ENCODE measurements at regions not wholly inside any gene's neighbourhood (a gene's known extent, or its start where the extent isn't known, plus 50 kb on each side); places are given as distances from the start of the nearest gene placed in this dataset.

DNA sequence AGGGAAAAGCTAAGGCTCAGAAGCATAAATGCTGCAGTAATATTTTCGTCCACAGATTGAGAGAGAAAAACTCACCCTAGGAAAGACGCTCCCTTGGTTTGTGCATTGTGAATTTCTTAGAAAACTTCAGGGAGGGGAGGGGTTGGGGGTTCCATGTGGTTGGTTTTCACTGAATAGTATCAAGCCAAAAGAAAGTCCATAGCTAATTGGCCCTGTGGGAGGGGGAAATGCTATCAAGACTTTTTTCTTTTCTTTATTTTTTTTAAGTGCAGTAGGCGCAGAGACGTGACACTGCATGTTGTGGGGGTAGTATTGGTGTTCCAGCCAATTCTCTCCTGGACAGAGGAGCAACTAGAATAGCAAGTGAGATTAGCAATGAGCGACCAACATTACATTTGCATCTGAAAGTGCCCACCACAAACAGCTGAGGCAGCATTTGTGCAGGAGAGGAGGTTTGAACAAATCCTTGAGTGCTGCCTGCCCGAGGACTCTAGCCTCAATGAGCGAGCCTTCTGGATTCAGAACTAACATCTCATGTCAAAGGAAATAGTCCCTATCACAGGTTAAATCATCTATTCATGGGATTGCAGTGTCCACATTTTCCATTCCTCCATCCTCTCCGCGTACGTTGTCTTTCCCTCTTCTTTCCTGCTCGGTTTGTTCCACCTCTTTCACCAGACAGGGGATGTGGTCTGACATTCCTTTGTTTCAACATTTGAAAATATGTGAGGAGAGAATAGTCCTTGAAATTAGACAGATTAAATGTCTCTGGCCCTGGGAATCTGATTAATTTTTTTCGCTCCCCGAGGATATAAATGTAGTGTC lies 118.0 kb upstream of the MARK1 start:
- DNase-seq, result no peak

DNA sequence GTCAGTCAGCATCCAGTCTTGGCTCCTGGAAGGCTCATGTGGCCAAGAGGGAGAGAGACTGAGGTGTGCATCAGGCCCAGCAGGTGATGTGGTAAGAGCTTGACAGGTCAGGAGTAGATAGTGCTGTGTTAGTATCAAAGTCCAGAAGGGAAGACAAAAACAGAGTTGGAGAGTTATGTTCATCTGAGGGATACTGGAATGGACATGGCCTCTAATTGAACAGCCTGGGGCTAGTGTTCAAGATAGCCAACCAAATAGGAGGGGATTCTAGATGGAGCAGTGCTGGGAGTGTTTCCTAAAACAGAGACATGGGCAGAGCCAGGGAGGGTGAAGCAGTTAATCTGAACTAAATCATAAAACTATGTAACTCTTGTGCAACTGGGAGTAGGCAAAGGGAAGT lies 120.7 kb upstream of the MARK1 start:
- no peak for DNase-seq

DNA sequence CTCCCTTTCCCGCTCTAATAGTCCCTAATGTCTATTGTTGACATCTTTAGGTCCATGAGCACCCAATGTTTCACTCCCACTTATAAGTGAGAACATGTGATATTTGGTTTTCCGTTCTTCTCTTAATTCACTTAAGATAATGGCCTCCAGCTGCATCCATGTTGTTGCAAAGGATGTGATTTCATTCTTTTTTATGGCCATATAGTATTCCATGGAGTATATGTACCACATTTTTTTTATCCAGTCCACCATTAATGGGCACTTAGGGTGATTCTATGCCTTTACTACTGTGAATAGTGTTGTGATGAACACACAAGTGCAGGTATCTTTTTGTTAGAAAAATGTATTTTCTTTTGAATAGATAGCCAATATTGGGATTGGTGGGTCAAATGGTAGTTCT lies 126.0 kb upstream of the RAB3GAP2 start:
- no peak for DNase-seq

DNA sequence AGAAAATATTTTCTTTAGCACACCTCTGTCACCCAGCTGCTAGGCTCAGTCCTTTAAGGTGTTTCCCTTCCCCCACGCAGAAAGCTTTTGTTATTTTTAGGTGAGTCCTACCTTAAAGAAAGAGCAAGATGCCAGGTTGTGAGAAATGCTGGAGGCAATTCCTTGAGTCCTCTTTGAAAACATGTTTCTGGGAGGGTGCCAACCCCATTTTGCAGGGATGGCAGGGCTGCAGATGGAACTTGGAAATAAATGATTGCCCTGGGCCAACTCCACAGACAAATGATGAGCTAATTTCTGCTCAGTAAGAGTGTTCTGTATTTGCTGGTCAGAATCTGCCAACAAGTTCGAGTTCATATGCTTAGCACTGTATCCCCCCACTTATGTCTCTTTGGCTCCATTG lies 119.2 kb upstream of the RAB3GAP2 start:
- DNase-seq, result no peak

- no peak for DNase-seq
Observed at GRCh38 chr1:220389634-220390033, 117.4 kb upstream of the RAB3GAP2 start.

DNA sequence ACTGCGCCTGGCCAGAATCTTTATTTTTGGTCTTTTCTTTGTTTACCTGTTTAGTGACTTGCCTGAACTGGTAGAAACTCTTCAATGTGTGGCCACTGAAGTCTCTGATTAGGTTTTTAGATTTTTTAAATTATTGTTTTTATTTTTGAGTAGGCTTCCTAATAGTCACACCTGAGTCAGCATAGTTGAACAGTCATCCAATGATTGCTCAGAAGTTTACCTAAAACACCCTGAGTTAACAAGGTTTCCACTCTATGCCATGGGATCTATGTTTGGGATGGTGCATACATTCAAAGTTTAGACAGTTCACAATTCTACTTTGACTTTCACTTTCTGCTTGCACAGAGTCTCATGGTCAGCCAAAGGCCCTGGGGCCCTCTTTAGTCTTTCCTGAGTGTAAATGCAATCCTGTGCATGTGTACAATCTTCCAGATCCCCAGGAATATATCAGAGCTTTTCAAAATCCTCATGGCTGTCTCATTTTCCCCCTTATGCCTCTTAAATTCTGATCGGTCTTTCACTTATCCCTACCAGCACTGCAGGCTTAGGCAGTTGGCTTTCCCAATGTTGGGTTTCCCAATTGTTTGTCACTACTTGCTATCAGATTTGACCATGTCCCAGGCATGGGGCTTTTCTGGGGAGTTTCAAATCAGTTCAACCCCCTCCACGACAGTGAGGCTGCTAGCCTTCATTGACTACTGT lies 114.4 kb upstream of the RAB3GAP2 start:
- no peak for DNase-seq

DNA sequence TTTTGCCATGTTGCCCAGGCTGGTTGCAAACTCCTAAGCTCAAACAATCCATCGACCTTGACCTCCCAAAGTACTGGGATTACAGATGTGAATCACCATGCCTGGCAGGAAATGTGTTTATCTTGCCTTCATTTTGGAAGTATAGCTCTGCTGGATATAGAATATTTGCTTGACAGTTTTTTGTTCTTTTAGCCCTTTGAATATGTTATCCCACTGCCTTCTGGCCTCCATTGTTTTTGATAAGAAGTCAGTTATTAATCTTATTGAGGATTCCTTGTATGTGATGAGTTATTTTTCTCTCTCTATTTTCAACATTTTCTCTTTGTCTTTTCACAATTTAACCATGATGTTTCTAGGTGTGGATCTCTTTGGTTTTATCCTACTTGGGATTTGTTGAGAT lies 112.9 kb upstream of the RAB3GAP2 start:
- no peak for DNase-seq

DNA sequence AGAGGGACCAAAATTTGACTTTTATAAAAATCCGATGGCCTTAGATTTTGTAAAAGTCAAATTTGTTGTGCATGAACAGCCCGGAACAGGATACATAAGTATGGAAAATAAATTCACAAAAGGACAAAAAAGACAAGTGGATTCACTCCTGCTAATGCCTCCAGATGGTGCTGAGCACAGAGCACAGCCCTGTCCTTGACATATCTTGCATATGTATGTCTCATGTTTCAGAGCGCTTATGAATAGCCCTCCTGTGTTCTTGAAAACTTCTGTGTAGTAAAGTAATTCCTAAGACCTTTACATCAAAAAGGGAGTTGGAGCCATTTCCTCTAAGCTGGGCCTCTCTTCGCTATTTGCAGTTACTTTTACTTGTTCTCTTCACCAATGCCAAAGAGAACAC lies 110.7 kb upstream of the RAB3GAP2 start:
- DNase-seq, result no peak

GRCh38 chr1:220380885-220381284 lies 108.6 kb upstream of the RAB3GAP2 start:
- DNase-seq, result no peak

DNA sequence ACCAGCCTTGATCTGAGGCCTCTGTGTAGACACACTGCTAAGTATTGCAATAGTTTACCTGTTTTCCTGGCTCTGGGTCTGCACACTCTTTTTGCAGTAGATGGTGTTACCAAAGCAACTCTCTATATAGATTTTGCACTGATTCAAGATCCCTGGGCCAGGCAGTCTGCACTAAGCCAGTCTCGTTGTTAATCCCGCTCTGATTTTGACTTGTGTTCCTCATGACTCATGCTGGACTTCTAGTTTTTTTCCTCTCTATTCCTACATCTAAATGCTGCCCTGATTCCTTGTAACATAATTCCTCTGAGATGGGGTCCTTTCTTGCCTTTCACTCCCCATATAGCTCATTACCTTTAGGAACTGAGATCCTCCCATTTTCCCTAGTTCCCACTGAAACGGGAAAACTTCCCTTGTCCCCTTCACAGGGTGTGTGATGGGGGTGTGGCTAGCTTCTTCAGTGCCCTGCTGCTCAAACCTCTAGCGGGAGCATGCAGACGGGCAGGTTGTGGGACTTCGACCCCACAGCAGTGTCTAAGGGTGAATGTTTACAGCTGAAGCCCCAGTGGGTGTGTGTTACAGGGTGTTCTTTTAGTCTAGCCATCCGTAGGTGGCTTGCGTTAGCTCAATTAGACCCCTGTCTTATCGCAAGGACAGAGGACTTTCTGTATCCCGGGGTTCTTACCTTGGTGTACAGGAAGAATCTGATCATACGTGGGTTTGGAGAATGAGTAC lies 106.5 kb upstream of the RAB3GAP2 start:
- no peak for DNase-seq

GRCh38 chr1:220375715-220376114 lies 103.5 kb upstream of the RAB3GAP2 start:
- DNase-seq, result no peak

DNA sequence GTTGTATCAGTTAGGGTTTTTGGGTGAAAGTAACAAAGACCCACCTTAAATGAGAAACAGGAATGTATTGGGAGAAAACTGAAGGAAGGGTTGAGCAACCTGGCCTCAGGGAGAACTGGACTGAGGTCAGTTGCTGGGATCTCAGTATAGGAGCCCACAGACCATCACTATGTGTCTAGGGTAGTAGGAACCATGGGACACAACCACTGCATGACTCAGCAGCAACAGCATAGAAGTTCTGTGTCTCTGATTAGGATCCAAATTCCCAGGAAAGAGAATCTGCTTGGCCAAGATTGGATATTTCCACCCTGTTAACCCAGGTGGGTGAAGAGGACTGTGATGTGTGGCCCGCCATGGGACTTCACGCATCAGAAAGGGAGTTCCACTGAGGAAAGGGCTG lies 102.2 kb upstream of the RAB3GAP2 start:
- DNase-seq, result no peak

DNA sequence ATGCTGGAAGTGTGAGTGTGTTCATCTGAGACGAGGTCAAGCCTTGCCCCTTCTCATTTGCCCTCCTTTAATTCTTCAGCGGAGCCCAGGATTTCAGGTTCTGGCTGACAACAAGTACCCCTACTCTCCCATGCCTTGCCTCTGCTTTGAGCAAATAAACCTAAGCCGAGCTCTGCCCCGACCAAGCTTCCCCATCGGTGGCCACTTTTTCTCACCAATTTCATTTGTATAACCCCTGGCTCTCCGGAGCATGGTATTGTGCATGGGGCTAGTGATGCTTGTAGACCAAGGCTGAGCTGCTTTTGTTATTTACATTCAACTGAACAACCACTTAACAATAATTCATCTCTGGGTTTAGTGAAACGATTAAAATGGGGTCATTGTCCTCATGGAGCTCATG lies 100.2 kb upstream of the RAB3GAP2 start:
- DNase-seq, result no peak

DNA sequence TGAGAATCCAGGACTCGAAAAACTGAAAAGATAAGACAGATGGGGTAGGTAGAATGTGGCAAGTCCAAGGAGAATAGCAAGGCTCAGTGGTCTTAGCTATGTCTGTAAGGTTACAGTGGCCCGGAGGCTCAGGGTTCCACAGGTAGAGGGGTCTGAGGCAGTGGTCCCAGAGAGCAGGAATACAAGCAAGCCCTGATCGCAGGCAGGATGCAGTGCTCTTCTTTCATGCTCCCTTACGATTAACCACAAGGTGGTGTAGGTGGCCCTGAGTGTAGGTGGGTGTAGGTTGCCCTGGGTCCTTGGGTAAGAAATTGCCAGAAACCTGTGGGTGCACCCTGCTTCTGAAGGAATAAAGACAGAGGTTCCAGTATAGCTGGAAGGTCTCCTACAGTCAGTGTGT lies 99.1 kb upstream of the RAB3GAP2 start:
- no peak for DNase-seq

DNA sequence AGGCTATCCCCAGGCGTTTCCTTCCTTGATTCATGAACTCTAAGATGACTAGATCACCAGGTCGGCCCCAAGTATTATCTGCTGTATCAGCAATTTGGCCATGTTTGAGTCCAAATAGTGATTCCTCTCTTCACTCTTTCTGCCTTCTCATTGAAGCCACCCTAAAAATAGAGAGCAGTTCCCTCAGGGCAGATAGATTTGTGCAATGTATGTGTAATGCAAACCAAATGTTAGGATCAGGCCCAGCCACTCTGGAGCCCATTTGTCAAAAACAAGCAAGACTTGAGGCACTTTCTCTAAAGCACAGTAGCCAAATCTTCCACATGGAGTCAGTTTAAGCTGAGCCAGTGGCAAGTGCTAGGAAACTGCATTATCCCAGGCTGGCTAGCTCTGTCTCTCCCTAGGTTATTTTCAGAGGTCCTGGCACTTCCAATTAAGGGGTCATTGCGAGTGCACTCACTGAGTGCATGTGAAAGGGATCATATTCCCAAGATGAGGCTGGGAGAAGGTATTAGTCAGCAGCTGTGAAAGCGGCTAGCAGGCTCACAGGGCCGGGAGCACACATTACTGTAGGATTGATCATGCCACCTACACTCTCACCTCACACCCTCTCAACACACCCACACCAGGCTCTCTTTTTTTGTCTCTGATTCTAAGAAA lies 97.9 kb upstream of the RAB3GAP2 start:
- peak; percentile 74 for DNase-seq

DNA sequence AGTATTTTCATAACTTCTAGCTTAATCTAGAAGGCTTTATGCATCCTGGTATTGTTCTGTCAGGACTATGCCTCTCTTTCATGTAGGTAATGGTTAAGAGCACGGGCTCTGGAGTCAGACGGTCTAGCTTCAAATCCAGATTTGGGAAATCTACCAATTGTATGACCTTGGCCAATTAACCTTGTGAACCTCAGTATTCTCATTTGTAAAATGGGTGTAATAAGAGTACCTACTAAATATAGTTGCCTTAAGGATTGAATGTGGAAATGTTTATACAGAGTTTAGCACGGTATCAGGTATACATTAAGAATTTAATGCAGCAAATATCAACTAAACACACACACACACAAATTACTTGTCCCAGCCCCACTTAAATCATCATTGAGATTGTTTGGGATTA lies 97.3 kb upstream of the RAB3GAP2 start:
- DNase-seq, result no peak

- DNase-seq, result no peak
Observed at GRCh38 chr1:220368352-220369265, 96.4 kb upstream of the RAB3GAP2 start.

GRCh38 chr1:220367833-220368232 lies 95.6 kb upstream of the RAB3GAP2 start:
- no peak for DNase-seq

GRCh38 chr1:220366269-220366668 lies 94.0 kb upstream of the RAB3GAP2 start:
- no peak for DNase-seq

DNA sequence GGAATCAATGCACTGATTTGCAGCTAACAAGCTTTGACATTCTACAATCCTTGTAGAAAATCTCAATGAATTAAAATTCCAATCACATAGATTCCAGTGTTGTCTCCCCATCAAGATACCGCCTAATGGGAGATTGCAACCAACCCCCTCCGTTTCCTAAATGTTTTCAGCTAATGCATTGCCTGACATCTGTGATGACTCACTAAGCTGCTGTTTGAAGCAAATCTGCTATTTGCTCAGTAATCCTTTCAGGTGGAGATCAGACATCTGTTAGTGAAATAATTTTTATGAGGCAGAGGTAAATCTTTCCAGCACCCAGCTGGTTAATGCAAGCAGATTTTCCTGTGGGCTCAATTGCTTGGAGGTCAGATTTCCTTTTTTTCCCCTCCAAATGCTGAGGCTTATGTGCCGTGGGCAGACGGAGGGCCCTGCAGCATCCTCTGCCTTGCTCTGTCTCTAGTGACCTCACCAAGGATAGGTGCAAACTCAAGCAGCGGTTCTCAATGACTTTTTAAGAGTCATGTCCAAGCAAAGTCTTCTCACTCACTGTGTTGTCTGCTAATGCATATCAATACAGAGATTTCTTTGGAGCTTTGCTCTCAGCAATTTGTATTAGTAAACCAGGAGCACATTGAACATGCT lies 91.1 kb upstream of the RAB3GAP2 start:
- DNase-seq, result no peak

DNA sequence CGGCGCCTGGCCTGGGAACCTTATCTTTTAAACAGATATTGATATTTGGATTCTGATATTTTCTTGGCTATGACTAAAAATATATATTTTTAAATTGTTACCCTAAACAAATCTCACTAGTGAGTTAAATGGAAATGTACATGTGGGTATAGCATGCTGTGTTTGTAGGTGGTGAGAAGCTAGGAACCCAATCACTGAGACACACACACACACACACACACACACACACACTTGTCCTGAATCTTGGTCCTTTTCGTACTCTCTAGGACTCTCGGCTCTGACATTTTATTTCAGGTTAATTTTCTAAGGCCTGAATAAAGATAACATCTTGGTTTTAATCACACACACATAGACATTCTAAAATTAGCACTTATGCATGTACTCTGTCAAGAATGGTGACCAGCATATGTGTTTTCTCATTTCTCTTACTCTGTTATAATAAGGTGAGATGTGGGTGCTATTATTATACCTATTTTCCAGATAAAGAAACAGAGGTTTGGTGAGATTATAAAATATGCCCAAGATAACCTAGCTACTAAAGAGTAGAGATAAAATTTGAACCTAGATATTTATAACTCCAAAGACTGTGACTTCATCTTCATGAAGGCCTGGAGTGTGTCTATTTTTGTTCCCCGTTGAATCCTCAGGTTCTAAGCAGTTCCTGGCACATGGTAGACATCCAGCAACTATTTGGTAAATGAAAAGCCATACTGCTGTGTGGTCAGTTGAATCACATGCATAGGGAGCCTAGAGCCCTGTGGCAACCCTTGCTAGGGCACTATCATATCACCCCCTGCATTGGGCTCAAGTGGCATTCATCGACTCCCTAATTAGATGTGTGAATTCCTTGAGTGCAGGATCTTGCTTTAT lies 85.0 kb upstream of the RAB3GAP2 start:
- no peak for DNase-seq
